ENCODE measurements at regions not wholly inside any gene's neighbourhood (a gene's known extent, or its start where the extent isn't known, plus 50 kb on each side); places are given as distances from the start of the nearest gene placed in this dataset.

- Histone ChIP-seq H3K36me3 (ENCODE audit: control insufficient read depth in 2 of 2, insufficient read depth in 1 of 2, low read length in 2 of 2) (no peaks in the 10 kb centered on the region), H3K9me3 (ENCODE audit: control insufficient read depth, insufficient read depth, low read depth, low read length) (no peaks in the 10 kb centered on the region), H3K4me1 (ENCODE audit: control insufficient read depth, insufficient read depth, low read length) (no peaks in the 10 kb centered on the region), H3K27ac (ENCODE audit: extremely low read depth, low read depth, low read length) (no peak overlapping the region), H3K4me3 (ENCODE audit: low read depth, low read length) (no peak overlapping the region)
- ChIA-PET CTCF (interaction anchor here (0.7 to 1.1 kb wide), 2 partner anchors 35 to 243 kb away, joined by 3 read pairs; no protein-coding TSS in a partner anchor), POLR2A (no interaction called here)
- TF ChIP-seq ZNF529 (tag by site-specific recombination; IDR thresholded peaks at IDR 0.05; ENCODE audit: insufficient replicate concordance) (no peak), GLIS2 (tag by site-specific recombination; IDR thresholded peaks at IDR 0.05) (no peak), ZNF600 (tag by site-specific recombination; IDR thresholded peaks at IDR 0.05) (no peak), ZNF350 (tag by site-specific recombination; IDR thresholded peaks at IDR 0.05) (no peak), ZNF366 (tag by site-specific recombination; conservative IDR thresholded peaks at IDR 0.05) (no peak), ZNF302 (tag by site-specific recombination; IDR thresholded peaks at IDR 0.05; ENCODE audit: low read depth) (no peak), ZNF514 (tag by site-specific recombination; IDR thresholded peaks at IDR 0.05) (no peak), ZNF664 (tag by site-specific recombination; IDR thresholded peaks at IDR 0.05) (no peak)
Observed at GRCh38 chr12:68074306-68075027, 85.1 kb downstream of the IFNG start.

GRCh38 chr12:68070957-68071356, 81.7 kb downstream of the IFNG-AS1 start:
- TF ChIP-seq ZNF639 (tag by site-specific recombination; IDR thresholded peaks at IDR 0.05) (no peak), ZNF670 (tag by site-specific recombination; IDR thresholded peaks at IDR 0.05; ENCODE audit: low read depth) (no peak), ZNF645 (tag by site-specific recombination; IDR thresholded peaks at IDR 0.05) (no peak), ZNF555 (tag by site-specific recombination; conservative IDR thresholded peaks at IDR 0.05) (no peak), ZIC2 (tag by site-specific recombination; IDR thresholded peaks at IDR 0.05) (no peak), ZNF513 (tag by site-specific recombination; IDR thresholded peaks at IDR 0.05) (no peak), ZNF48 (tag by site-specific recombination; IDR thresholded peaks at IDR 0.05) (no peak), ZNF223 (tag by site-specific recombination; IDR thresholded peaks at IDR 0.05) (no peak), ZSCAN5A (tag by site-specific recombination; IDR thresholded peaks at IDR 0.05) (no peak), ZNF24 (tag by site-specific recombination; IDR thresholded peaks at IDR 0.05) (no peak), ZNF398 (tag by site-specific recombination; IDR thresholded peaks at IDR 0.05) (no peak), ZNF175 (tag by site-specific recombination; IDR thresholded peaks at IDR 0.05) (no peak), ZXDB (tag by site-specific recombination; IDR thresholded peaks at IDR 0.05) (no peak), ZNF239 (tag by site-specific recombination; IDR thresholded peaks at IDR 0.05) (no peak), ZNF549 (tag by site-specific recombination; IDR thresholded peaks at IDR 0.05) (no peak)
- H3K36me3 ChIP-seq (ENCODE audit: control insufficient read depth in 2 of 2, insufficient read depth in 1 of 2, low read length in 2 of 2): no peaks in the 10 kb centered on the region
- ChIA-PET CTCF (interaction anchor here (0.6 kb wide), 1 partner anchor 245 kb away, joined by 3 read pairs; no protein-coding TSS in a partner anchor), POLR2A (no interaction called here)
- no peak overlapping the region for H3K27ac ChIP-seq (ENCODE audit: extremely low read depth, low read depth, low read length)
- no peaks in the 10 kb centered on the region for H3K4me1 ChIP-seq (ENCODE audit: control insufficient read depth, insufficient read depth, low read length)
- no peak overlapping the region for H3K4me3 ChIP-seq (ENCODE audit: low read depth, low read length)
- 0 out of 2 replicates have a peak, but pooled peaks cover 3% of the 10 kb centered on the region for H3K9me3 ChIP-seq (ENCODE audit: control insufficient read depth, insufficient read depth, low read depth, low read length)

Data from HEK293 (cell line).